ENCODE measurements at regions not wholly inside any gene's neighbourhood (a gene's known extent, or its start where the extent isn't known, plus 50 kb on each side); places are given as distances from the start of the nearest gene placed in this dataset.

DNA sequence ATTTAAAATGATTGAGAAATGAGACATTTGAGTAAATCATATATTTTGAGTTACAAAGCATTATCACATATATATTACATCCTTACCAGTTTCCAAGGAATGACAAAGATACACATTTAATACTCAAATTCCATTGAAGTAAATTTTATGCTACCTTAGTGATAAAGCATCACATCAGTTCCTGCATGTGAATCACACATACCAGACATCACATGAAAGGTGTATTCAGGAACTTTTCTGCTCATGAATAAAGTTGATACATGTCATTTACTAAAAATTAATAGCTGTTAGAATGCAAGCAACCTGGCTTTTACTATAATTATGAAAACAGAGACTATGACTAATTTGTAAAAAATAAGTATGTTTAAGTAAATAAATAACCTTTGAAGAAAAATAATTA lies 548.8 kb upstream of the SLC39A10 start:
- ChIA-PET POLR2A (no interaction called here), CTCF (no interaction called here)
- no peak overlapping the region for H3K4me3 ChIP-seq (ENCODE audit: low read depth, low read length)
- H3K9me3 ChIP-seq (ENCODE audit: control insufficient read depth, insufficient read depth, low read depth, low read length) = no peaks in the 10 kb centered on the region
- no peaks in the 10 kb centered on the region for H3K4me1 ChIP-seq (ENCODE audit: control insufficient read depth, insufficient read depth, low read length)
- no peak overlapping the region for H3K27ac ChIP-seq (ENCODE audit: extremely low read depth, low read depth, low read length)
- TF ChIP-seq GFI1B (tag by site-specific recombination; IDR thresholded peaks at IDR 0.05) = no peak
- TF ChIP-seq ZNF354C (tag by site-specific recombination; IDR thresholded peaks at IDR 0.05; ENCODE audit: borderline replicate concordance, low read depth) = no peak
- no peak for TF ChIP-seq ZBTB1 (tag by site-specific recombination; IDR thresholded peaks at IDR 0.05)
- no peak for TF ChIP-seq ZFP3 (tag by site-specific recombination; IDR thresholded peaks at IDR 0.05; ENCODE audit: low read depth)
- TF ChIP-seq ZNF394 (tag by site-specific recombination; IDR thresholded peaks at IDR 0.05; ENCODE audit: borderline replicate concordance) = no peak
- no peak for TF ChIP-seq ZNF747 (tag by site-specific recombination; IDR thresholded peaks at IDR 0.05)
- no peak for TF ChIP-seq PRDM1 (tag by site-specific recombination; IDR thresholded peaks at IDR 0.05)
- no peak for TF ChIP-seq TRIM28 (IDR thresholded peaks at IDR 0.05; ENCODE audit: borderline replicate concordance, low read length)
- TF ChIP-seq ZNF292 (tag by site-specific recombination; IDR thresholded peaks at IDR 0.05; ENCODE audit: borderline replicate concordance, low read depth) = no peak
- no peak for TF ChIP-seq ZNF785 (tag by site-specific recombination; IDR thresholded peaks at IDR 0.05)
- TF ChIP-seq ZNF140 (tag by site-specific recombination; IDR thresholded peaks at IDR 0.05) = no peak
- no peak for TF ChIP-seq SCRT2 (tag by site-specific recombination; IDR thresholded peaks at IDR 0.05)
- TF ChIP-seq ZNF660 (tag by site-specific recombination; IDR thresholded peaks at IDR 0.05) = no peak
- TF ChIP-seq ZNF521 (tag by site-specific recombination; IDR thresholded peaks at IDR 0.05) = no peak
- TF ChIP-seq HOXA7 (CRISPR knock-in tag; IDR thresholded peaks at IDR 0.05; ENCODE audit: borderline replicate concordance) = no peak
- H3K36me3 ChIP-seq (ENCODE audit: control insufficient read depth in 2 of 2, insufficient read depth in 1 of 2, low read length in 2 of 2) = no peaks in the 10 kb centered on the region

- H3K4me3 ChIP-seq (ENCODE audit: low read depth, low read length) = no peak overlapping the region
- ChIA-PET CTCF (interaction anchor here (0.9 kb wide), 1 partner anchor 8 kb away, joined by 3 read pairs; no protein-coding TSS in a partner anchor), POLR2A (no interaction called here)
Measured at GRCh38 chr2:195106681-195107380, 550.2 kb upstream of the SLC39A10 start.

More at GRCh38 chr2:195106681-195107380, 550.2 kb upstream of the SLC39A10 start:
- Histone ChIP-seq H3K27ac (ENCODE audit: extremely low read depth, low read depth, low read length) (no peak overlapping the region), H3K9me3 (ENCODE audit: control insufficient read depth, insufficient read depth, low read depth, low read length) (no peaks in the 10 kb centered on the region), H3K4me1 (ENCODE audit: control insufficient read depth, insufficient read depth, low read length) (no peaks in the 10 kb centered on the region), H3K36me3 (ENCODE audit: control insufficient read depth in 2 of 2, insufficient read depth in 1 of 2, low read length in 2 of 2) (no peaks in the 10 kb centered on the region)
- TF ChIP-seq, protein P1, sequence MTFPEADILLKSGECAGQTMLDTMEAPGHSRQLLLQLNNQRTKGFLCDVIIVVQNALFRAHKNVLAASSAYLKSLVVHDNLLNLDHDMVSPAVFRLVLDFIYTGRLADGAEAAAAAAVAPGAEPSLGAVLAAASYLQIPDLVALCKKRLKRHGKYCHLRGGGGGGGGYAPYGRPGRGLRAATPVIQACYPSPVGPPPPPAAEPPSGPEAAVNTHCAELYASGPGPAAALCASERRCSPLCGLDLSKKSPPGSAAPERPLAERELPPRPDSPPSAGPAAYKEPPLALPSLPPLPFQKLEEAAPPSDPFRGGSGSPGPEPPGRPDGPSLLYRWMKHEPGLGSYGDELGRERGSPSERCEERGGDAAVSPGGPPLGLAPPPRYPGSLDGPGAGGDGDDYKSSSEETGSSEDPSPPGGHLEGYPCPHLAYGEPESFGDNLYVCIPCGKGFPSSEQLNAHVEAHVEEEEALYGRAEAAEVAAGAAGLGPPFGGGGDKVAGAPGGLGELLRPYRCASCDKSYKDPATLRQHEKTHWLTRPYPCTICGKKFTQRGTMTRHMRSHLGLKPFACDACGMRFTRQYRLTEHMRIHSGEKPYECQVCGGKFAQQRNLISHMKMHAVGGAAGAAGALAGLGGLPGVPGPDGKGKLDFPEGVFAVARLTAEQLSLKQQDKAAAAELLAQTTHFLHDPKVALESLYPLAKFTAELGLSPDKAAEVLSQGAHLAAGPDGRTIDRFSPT (tag by site-specific recombination; IDR thresholded peaks at IDR 0.05) = no peak
- no peak for TF ChIP-seq ZNF707 (tag by site-specific recombination; IDR thresholded peaks at IDR 0.05)
- TF ChIP-seq ZNF335 (tag by site-specific recombination; conservative IDR thresholded peaks at IDR 0.05) = no peak
- no peak for TF ChIP-seq KLF10 (tag by site-specific recombination; IDR thresholded peaks at IDR 0.05)
- no peak for TF ChIP-seq ZNF26 (tag by site-specific recombination; IDR thresholded peaks at IDR 0.05)
- TF ChIP-seq ZNF768 (tag by site-specific recombination; IDR thresholded peaks at IDR 0.05) = no peak
- TF ChIP-seq ZFHX2 (tag by site-specific recombination; conservative IDR thresholded peaks at IDR 0.05) = no peak
- no peak for TF ChIP-seq SP2 (tag by site-specific recombination; IDR thresholded peaks at IDR 0.05)
- no peak for TF ChIP-seq ZNF37A (tag by site-specific recombination; IDR thresholded peaks at IDR 0.05)
- TF ChIP-seq ZNF140 (tag by site-specific recombination; IDR thresholded peaks at IDR 0.05) = no peak
- TF ChIP-seq ZNF324 (tag by site-specific recombination; IDR thresholded peaks at IDR 0.05) = no peak
- TF ChIP-seq, protein P2, sequence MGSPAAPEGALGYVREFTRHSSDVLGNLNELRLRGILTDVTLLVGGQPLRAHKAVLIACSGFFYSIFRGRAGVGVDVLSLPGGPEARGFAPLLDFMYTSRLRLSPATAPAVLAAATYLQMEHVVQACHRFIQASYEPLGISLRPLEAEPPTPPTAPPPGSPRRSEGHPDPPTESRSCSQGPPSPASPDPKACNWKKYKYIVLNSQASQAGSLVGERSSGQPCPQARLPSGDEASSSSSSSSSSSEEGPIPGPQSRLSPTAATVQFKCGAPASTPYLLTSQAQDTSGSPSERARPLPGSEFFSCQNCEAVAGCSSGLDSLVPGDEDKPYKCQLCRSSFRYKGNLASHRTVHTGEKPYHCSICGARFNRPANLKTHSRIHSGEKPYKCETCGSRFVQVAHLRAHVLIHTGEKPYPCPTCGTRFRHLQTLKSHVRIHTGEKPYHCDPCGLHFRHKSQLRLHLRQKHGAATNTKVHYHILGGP (tag by site-specific recombination; IDR thresholded peaks at IDR 0.05) = no peak
- TF ChIP-seq ZNF404 (tag by site-specific recombination; IDR thresholded peaks at IDR 0.05) = no peak
- TF ChIP-seq ZNF660 (tag by site-specific recombination; IDR thresholded peaks at IDR 0.05) = no peak
- TF ChIP-seq ZFP37 (tag by site-specific recombination; IDR thresholded peaks at IDR 0.05) = no peak
- no peak for TF ChIP-seq ZNF670 (tag by site-specific recombination; IDR thresholded peaks at IDR 0.05; ENCODE audit: low read depth)
